H9 (cell line): ENCODE measurements at regions not wholly inside any gene's neighbourhood (a gene's known extent, or its start where the extent isn't known, plus 50 kb on each side); places are given as distances from the start of the nearest gene placed in this dataset.

Experiments
- DNase-seq: peaks from one replicate; pipeline ENCODE4 v3.0.0-alpha.2; 2017
- H2AFZ ChIP-seq: one replicate; pipeline ENCODE4 v1.6.1; 2013; ENCODE audit warnings: mild to moderate bottlenecking, low read length, control low read depth, moderate library complexity
- H2AK5ac ChIP-seq: 2 replicates; pipeline ENCODE4 v1.6.1; 2013; ENCODE audit warnings: low read length, control low read depth, mixed read lengths; ENCODE audit not compliant: insufficient read length
- H2BK120ac ChIP-seq: one replicate; pipeline ENCODE4 v1.6.1; 2013; ENCODE audit warnings: low read depth, mild to moderate bottlenecking, low read length, control low read depth, inconsistent platforms; ENCODE audit not compliant: poor library complexity, severe bottlenecking
- H2BK12ac ChIP-seq: 2 replicates; pipeline ENCODE4 v1.6.1; 2013; ENCODE audit warnings: low read length, control low read depth, mixed read lengths, low read depth; ENCODE audit not compliant: insufficient read length
- H2BK15ac ChIP-seq: 2 replicates; pipeline ENCODE4 v1.6.1; 2013; ENCODE audit warnings: low read depth, low read length, control low read depth
- H2BK20ac ChIP-seq: one replicate; pipeline ENCODE4 v1.6.1; 2013; ENCODE audit warnings: low read depth, mild to moderate bottlenecking, low read length, control low read depth, inconsistent platforms; ENCODE audit not compliant: poor library complexity, severe bottlenecking
- H2BK5ac ChIP-seq: 2 replicates; pipeline ENCODE4 v1.6.1; 2013; ENCODE audit warnings: low read length, control low read depth, mixed read lengths; ENCODE audit not compliant: insufficient read length
- H3K14ac ChIP-seq: 2 replicates; pipeline ENCODE4 v1.6.1; 2013; ENCODE audit warnings: low read length, control low read depth; ENCODE audit not compliant: insufficient read depth
- H3K18ac ChIP-seq: 2 replicates; pipeline ENCODE4 v1.6.1; 2013; ENCODE audit warnings: low read depth, mild to moderate bottlenecking, mixed read lengths, low read length, control low read depth; ENCODE audit not compliant: insufficient read length
- H3K23ac ChIP-seq: 2 replicates; pipeline ENCODE4 v1.6.1; 2013; ENCODE audit warnings: low read length, control low read depth, mixed read lengths, low read depth; ENCODE audit not compliant: insufficient read length
- H3K23me2 ChIP-seq: 2 replicates; pipeline ENCODE4 v1.6.1; 2013; ENCODE audit warnings: low read depth, mild to moderate bottlenecking, mixed read lengths, low read length, control low read depth; ENCODE audit not compliant: insufficient read length, poor library complexity, severe bottlenecking
- H3K27ac ChIP-seq: 2 replicates; pipeline ENCODE4 v1.5.1; 2013; ENCODE audit warnings: low read length, control low read depth, mixed read lengths, low read depth; ENCODE audit not compliant: insufficient read length
- H3K27me3 ChIP-seq: 2 replicates; pipeline ENCODE4 v1.6.1; 2013; ENCODE audit warnings: low read length, control low read depth, inconsistent platforms; ENCODE audit not compliant: insufficient read depth
- H3K4ac ChIP-seq: 2 replicates; pipeline ENCODE4 v1.6.1; 2013; ENCODE audit warnings: low read depth, mild to moderate bottlenecking, control low read depth, inconsistent platforms, low read length, moderate library complexity
- H3K4me1 ChIP-seq: 2 replicates; pipeline ENCODE4 v1.6.1; 2013; ENCODE audit warnings: low read length, control low read depth, inconsistent platforms; ENCODE audit not compliant: insufficient read depth
- H3K4me2 ChIP-seq: 2 replicates; pipeline ENCODE4 v1.6.1; 2013; ENCODE audit warnings: low read length, control low read depth, mixed read lengths; ENCODE audit not compliant: insufficient read length, insufficient read depth
- H3K56ac ChIP-seq: 2 replicates; pipeline ENCODE4 v1.6.1; 2013; ENCODE audit warnings: low read depth, mild to moderate bottlenecking, mixed read lengths, low read length, control low read depth; ENCODE audit not compliant: insufficient read length
- H3K79me1 ChIP-seq: 2 replicates; pipeline ENCODE4 v1.6.1; 2013; ENCODE audit warnings: low read depth, mild to moderate bottlenecking, moderate library complexity, low read length, control low read depth, inconsistent platforms; ENCODE audit not compliant: insufficient read depth, poor library complexity, severe bottlenecking
- H3K79me2 ChIP-seq: 2 replicates; pipeline ENCODE4 v1.6.1; 2013; ENCODE audit warnings: low read length, control low read depth, inconsistent platforms; ENCODE audit not compliant: insufficient read depth
- H3K9ac ChIP-seq: 2 replicates; pipeline ENCODE4 v1.6.1; 2013; ENCODE audit warnings: low read length, control low read depth, mixed read lengths; ENCODE audit not compliant: insufficient read length; ENCODE audit errors: extremely low read depth
- H3K9me3 ChIP-seq: one replicate; pipeline ENCODE4 v1.6.1; 2013; ENCODE audit warnings: low read depth, low read length, inconsistent platforms; ENCODE audit not compliant: control insufficient read depth
- H3T11ph ChIP-seq: one replicate; pipeline ENCODE4 v1.6.1; 2013; ENCODE audit warnings: mild to moderate bottlenecking, low read length, control low read depth, inconsistent platforms
- H4K20me1 ChIP-seq: one replicate; pipeline ENCODE4 v1.6.1; 2013; ENCODE audit not compliant: control insufficient read depth, insufficient read length, insufficient read depth
- H4K5ac ChIP-seq: 2 replicates; pipeline ENCODE4 v1.6.1; 2013; ENCODE audit warnings: low read depth, mild to moderate bottlenecking, mixed read lengths, low read length, control low read depth; ENCODE audit not compliant: insufficient read length
- H4K8ac ChIP-seq: replicated peaks from 2 replicates; pipeline ENCODE4 v1.6.1; 2013; ENCODE audit warnings: low read length, control low read depth, mixed read lengths, low read depth; ENCODE audit not compliant: insufficient read length
- H4K91ac ChIP-seq: 2 replicates; pipeline ENCODE4 v1.6.1; 2013; ENCODE audit warnings: low read depth, mild to moderate bottlenecking, moderate library complexity, mixed read lengths, low read length, control low read depth; ENCODE audit not compliant: insufficient read length
- H3K27ac Mint-ChIP-seq, 3 experiments: 2 replicates in 2 of 3; 3 replicates in 1 of 3; pipeline ENCODE4 v1.8.0; 2020 to 2021; ENCODE audit warnings: mixed read lengths in 3 of 3, mild to moderate bottlenecking in 1 of 3, moderate library complexity in 1 of 3
- H3K27me3 Mint-ChIP-seq: 2 replicates; pipeline ENCODE4 v1.8.0; 2021; ENCODE audit warnings: low read depth, mild to moderate bottlenecking, moderate library complexity, mixed read lengths
- H3K36me3 Mint-ChIP-seq, 3 experiments: 2 replicates in 2 of 3; 3 replicates in 1 of 3; pipeline ENCODE4 v1.8.0; 2020 to 2021; ENCODE audit warnings: low read depth in 3 of 3, mixed read lengths in 3 of 3; ENCODE audit not compliant: insufficient read depth in 1 of 3
- H3K4me1 Mint-ChIP-seq, 2 experiments: 2 replicates each; pipeline ENCODE4 v1.8.0; 2020; ENCODE audit warnings: mixed read lengths in 2 of 2
- H3K4me3 Mint-ChIP-seq, 2 experiments: 2 replicates in 1 of 2; 3 replicates in 1 of 2; pipeline ENCODE4 v1.8.0; 2020 to 2021; ENCODE audit warnings: mild to moderate bottlenecking in 2 of 2, mixed read lengths in 2 of 2, moderate library complexity in 1 of 2
- H3K9me3 Mint-ChIP-seq, 2 experiments: 2 replicates in 1 of 2; 3 replicates in 1 of 2; pipeline ENCODE4 v1.8.0; 2020; ENCODE audit warnings: mild to moderate bottlenecking in 2 of 2, mixed read lengths in 2 of 2, moderate library complexity in 1 of 2
- CTCF ChIP-seq: fragments of 200-600 bp; sonication (generic); conservative IDR thresholded peaks from 3 replicates; pipeline ENCODE4 v1.8.0; 2021; ENCODE audit warnings: antibody characterized with exemption, mild to moderate bottlenecking

- no peak overlapping the region for H3T11ph ChIP-seq
- no peak overlapping the region for H2AFZ ChIP-seq
- H3K14ac ChIP-seq, result no peak overlapping the region
- Mint-ChIP-seq H3K36me3 (peaks cover 9 to 18% (median 12%) of the 10 kb centered on the region in 3 experiments), H3K4me1 (no peaks in the 10 kb centered on the region), H3K9me3 (peaks cover 26 to 27% of the 10 kb centered on the region in 2 experiments), H3K27me3 (no peaks in the 10 kb centered on the region), H3K27ac (no peak overlapping the region), H3K4me3 (no peak overlapping the region)
- no peak overlapping the region for H3K23ac ChIP-seq
- no peaks in the 10 kb centered on the region for H3K23me2 ChIP-seq
- H3K4ac ChIP-seq, result no peak overlapping the region
- H3K9me3 ChIP-seq, result peaks cover 12% of the 10 kb centered on the region
- H2BK20ac ChIP-seq, result no peak overlapping the region
- H3K27ac ChIP-seq, result no peak overlapping the region
- H2AK5ac ChIP-seq, result no peak overlapping the region
- H3K9ac ChIP-seq, result no peak overlapping the region
- no peak overlapping the region for H4K5ac ChIP-seq
- no peaks in the 10 kb centered on the region for H4K20me1 ChIP-seq
- H2BK15ac ChIP-seq, result no peak overlapping the region
- H3K18ac ChIP-seq, result no peak overlapping the region
- no peak overlapping the region for H3K56ac ChIP-seq
- no peak overlapping the region for H2BK5ac ChIP-seq
- H2BK120ac ChIP-seq, result no peak overlapping the region
- no peak for TF ChIP-seq CTCF
- no peak overlapping the region for H4K91ac ChIP-seq
- H3K79me1 ChIP-seq, result no peaks in the 10 kb centered on the region
- no peak overlapping the region for H2BK12ac ChIP-seq
- no peaks in the 10 kb centered on the region for H3K4me1 ChIP-seq
- H3K79me2 ChIP-seq, result no peaks in the 10 kb centered on the region
- no peaks in the 10 kb centered on the region for H3K27me3 ChIP-seq
- H3K4me2 ChIP-seq, result no peak overlapping the region
- no peak overlapping the region for H4K8ac ChIP-seq
- no peak for DNase-seq
Observed at GRCh38 chr2:41489638-41490037, 558.2 kb upstream of the PKDCC start.
